ENCODE measurements at regions not wholly inside any gene's neighbourhood (a gene's known extent, or its start where the extent isn't known, plus 50 kb on each side); places are given as distances from the start of the nearest gene placed in this dataset.
"Not testable (repeated sequence)": the region's sequence is repeated elsewhere in the genome, so short reads cannot be mapped to it uniquely, and the experiment has no call there.

DNA sequence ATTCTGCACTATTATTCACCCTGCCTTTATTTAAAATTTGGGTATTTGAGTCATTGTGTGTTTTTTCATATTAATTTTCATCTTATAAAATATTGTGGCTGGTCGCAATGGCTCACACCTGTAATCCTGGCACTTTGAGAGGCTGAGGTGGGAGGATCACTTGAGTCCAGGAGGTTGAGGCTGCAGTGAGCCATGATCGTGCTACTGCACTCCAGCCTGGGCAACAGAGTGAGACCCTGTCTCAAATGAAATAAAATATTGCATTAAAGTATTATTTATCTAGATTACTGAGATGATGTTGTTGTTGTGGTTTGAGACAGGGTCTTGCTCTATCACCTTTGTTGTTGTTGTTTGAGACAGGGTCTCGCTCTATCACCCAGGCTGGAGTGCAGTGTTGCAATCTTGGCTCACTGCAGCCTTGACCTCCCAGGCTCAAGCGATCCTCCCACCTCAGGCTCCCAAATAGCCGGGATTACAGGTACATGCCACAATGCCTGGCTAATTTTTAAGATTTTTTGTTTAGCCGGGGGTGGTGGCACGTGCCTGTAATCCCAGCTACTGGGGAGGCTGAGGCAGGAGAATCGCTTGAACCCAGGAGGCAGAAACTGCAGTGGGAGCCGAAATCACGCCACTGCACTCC lies 54.8 kb upstream of the LARP1 start:
- TF ChIP-seq FOXA1 (IDR thresholded peaks at IDR 0.05); GABPA (IDR thresholded peaks at IDR 0.05 in 1 of 2, conservative IDR thresholded peaks at IDR 0.05 in 1 of 2): not testable (repeated sequence)
- TF ChIP-seq, protein P1, sequence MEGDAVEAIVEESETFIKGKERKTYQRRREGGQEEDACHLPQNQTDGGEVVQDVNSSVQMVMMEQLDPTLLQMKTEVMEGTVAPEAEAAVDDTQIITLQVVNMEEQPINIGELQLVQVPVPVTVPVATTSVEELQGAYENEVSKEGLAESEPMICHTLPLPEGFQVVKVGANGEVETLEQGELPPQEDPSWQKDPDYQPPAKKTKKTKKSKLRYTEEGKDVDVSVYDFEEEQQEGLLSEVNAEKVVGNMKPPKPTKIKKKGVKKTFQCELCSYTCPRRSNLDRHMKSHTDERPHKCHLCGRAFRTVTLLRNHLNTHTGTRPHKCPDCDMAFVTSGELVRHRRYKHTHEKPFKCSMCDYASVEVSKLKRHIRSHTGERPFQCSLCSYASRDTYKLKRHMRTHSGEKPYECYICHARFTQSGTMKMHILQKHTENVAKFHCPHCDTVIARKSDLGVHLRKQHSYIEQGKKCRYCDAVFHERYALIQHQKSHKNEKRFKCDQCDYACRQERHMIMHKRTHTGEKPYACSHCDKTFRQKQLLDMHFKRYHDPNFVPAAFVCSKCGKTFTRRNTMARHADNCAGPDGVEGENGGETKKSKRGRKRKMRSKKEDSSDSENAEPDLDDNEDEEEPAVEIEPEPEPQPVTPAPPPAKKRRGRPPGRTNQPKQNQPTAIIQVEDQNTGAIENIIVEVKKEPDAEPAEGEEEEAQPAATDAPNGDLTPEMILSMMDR (IDR thresholded peaks at IDR 0.05; ENCODE audit: low read depth, low read length, missing input control): not testable (repeated sequence)
- TF ChIP-seq, protein P2, sequence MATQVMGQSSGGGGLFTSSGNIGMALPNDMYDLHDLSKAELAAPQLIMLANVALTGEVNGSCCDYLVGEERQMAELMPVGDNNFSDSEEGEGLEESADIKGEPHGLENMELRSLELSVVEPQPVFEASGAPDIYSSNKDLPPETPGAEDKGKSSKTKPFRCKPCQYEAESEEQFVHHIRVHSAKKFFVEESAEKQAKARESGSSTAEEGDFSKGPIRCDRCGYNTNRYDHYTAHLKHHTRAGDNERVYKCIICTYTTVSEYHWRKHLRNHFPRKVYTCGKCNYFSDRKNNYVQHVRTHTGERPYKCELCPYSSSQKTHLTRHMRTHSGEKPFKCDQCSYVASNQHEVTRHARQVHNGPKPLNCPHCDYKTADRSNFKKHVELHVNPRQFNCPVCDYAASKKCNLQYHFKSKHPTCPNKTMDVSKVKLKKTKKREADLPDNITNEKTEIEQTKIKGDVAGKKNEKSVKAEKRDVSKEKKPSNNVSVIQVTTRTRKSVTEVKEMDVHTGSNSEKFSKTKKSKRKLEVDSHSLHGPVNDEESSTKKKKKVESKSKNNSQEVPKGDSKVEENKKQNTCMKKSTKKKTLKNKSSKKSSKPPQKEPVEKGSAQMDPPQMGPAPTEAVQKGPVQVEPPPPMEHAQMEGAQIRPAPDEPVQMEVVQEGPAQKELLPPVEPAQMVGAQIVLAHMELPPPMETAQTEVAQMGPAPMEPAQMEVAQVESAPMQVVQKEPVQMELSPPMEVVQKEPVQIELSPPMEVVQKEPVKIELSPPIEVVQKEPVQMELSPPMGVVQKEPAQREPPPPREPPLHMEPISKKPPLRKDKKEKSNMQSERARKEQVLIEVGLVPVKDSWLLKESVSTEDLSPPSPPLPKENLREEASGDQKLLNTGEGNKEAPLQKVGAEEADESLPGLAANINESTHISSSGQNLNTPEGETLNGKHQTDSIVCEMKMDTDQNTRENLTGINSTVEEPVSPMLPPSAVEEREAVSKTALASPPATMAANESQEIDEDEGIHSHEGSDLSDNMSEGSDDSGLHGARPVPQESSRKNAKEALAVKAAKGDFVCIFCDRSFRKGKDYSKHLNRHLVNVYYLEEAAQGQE (IDR thresholded peaks at IDR 0.05): not testable (repeated sequence)

Measured in liver (tissue), 3 donors.